GM11168 (cell line): ENCODE measurements at regions not wholly inside any gene's neighbourhood (a gene's known extent, or its start where the extent isn't known, plus 50 kb on each side); places are given as distances from the start of the nearest gene placed in this dataset.

ENCODE experiments used
- in situ Hi-C: fragments of 300-500 bp; cut with MboI; formaldehyde crosslinking; loops from one replicate; pipeline ENCODE4 v1.12.0; 2022; ENCODE audit warnings: low sequenced_read_pairs; ENCODE audit not compliant: unreplicated experiment

- in situ Hi-C loops: no loop called here
These were observed 212.4 kb upstream of the NEIL3 start for GRCh38 chr4:177097291-177097690.

- in situ Hi-C loops: no loop called here
These were observed 210.5 kb upstream of the NEIL3 start for GRCh38 chr4:177099211-177099610.

GRCh38 chr4:177100307-177100706 is 209.4 kb upstream of the NEIL3 start:
- in situ Hi-C loops: no loop called here

GRCh38 chr4:177103619-177104018 is 206.1 kb upstream of the NEIL3 start:
- in situ Hi-C loops: no loop called here

GRCh38 chr4:177105536-177105935 is 204.1 kb upstream of the NEIL3 start:
- in situ Hi-C loops: no loop called here

- in situ Hi-C loops: no loop called here
These were observed 202.3 kb upstream of the NEIL3 start for GRCh38 chr4:177107288-177107921.

- in situ Hi-C loops: no loop called here
These were observed 201.0 kb upstream of the NEIL3 start for GRCh38 chr4:177108708-177109107.

- in situ Hi-C loops: no loop called here
These were observed 199.9 kb upstream of the NEIL3 start for GRCh38 chr4:177109769-177110168.

- in situ Hi-C loops: no loop called here
These were observed 193.5 kb upstream of the NEIL3 start for GRCh38 chr4:177116161-177116560.

GRCh38 chr4:177117256-177117655 is 192.4 kb upstream of the NEIL3 start:
- in situ Hi-C loops: no loop called here

GRCh38 chr4:177118596-177118995 is 191.1 kb upstream of the NEIL3 start:
- in situ Hi-C loops: no loop called here

- in situ Hi-C loops: no loop called here
These were observed 190.6 kb upstream of the NEIL3 start for GRCh38 chr4:177119021-177119471.

GRCh38 chr4:177119691-177120090 is 190.0 kb upstream of the NEIL3 start:
- in situ Hi-C loops: no loop called here

- in situ Hi-C loops: no loop called here
These were observed 185.9 kb upstream of the NEIL3 start for GRCh38 chr4:177123811-177124210.

GRCh38 chr4:177124349-177125064 is 185.2 kb upstream of the NEIL3 start:
- in situ Hi-C loops: no loop called here

- in situ Hi-C loops: no loop called here
These were observed 184.0 kb upstream of the NEIL3 start for GRCh38 chr4:177125656-177126055.

- in situ Hi-C loops: no loop called here
These were observed 182.0 kb upstream of the NEIL3 start for GRCh38 chr4:177127658-177128057.

GRCh38 chr4:177128306-177128705 is 181.4 kb upstream of the NEIL3 start:
- in situ Hi-C loops: no loop called here

- in situ Hi-C loops: no loop called here
These were observed 177.9 kb upstream of the NEIL3 start for GRCh38 chr4:177131736-177132135.

- in situ Hi-C loops: no loop called here
These were observed 162.0 kb upstream of the NEIL3 start for GRCh38 chr4:177147668-177148067.

- in situ Hi-C loops: no loop called here
These were observed 154.2 kb upstream of the NEIL3 start for GRCh38 chr4:177155454-177155853.

GRCh38 chr4:177159600-177159999 is 150.1 kb upstream of the NEIL3 start:
- in situ Hi-C loops: no loop called here
